ENCODE measurements at regions not wholly inside any gene's neighbourhood (a gene's known extent, or its start where the extent isn't known, plus 50 kb on each side); places are given as distances from the start of the nearest gene placed in this dataset.
A peak's percentile ranks its signal among the peaks of the same experiment; 100 is the strongest.

GRCh38 chr3:162769564-162769963 lies 1273.0 kb downstream of the OTOL1 start:
- CTCF ChIA-PET = no interaction called here
- intact Hi-C loops (cut with micrococcal nuclease) = no loop called here

DNA sequence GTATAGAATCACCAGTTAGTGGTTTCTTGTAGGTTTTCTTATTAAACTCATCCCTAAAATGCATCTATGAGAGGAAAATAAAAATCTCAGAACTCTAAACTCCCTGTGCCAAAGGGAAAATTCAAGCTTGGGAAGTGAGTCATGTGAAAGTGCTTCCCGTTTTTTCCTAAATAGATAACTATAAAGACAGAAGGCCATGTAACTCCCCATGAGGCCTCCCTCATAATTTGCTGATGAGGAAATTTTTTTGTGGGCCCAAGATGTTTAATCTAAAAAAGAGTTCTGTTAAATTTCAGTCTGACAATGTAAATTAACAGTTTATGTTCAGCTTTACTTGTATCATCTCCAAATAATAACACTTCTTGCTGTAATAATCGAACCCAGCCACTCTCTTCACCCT lies 1273.9 kb downstream of the OTOL1 start:
- Histone ChIP-seq H3K27ac (ENCODE audit: low read depth, low read length) (no peak overlapping the region), H3K9me2 (ENCODE audit: insufficient read depth) (no peaks in the 10 kb centered on the region), H3K4me3 (replicated peaks in 1 of 2; ENCODE audit: low read depth in 1 of 2, low read length in 2 of 2) (no peak overlapping the region), H2AFZ (ENCODE audit: low read depth, low read length, poor library complexity, severe bottlenecking) (no peak overlapping the region), H3K4me1 (ENCODE audit: control insufficient read depth in 1 of 2, insufficient read depth in 2 of 2, low read length in 2 of 2) (peaks cover 0 to 6% of the 10 kb centered on the region in 2 experiments; a peak in 1 of 4 replicates), H3K36me3 (ENCODE audit: control insufficient read depth in 1 of 2, insufficient read depth in 2 of 2, low read length in 2 of 2) (no peaks in the 10 kb centered on the region), H4K20me1 (ENCODE audit: insufficient read depth) (no peaks in the 10 kb centered on the region), H3K79me2 (ENCODE audit: insufficient read depth, low read length) (no peaks in the 10 kb centered on the region), H3K4me2 (ENCODE audit: low read length) (no peak overlapping the region), H3K27me3 (ENCODE audit: insufficient read depth, low read length) (no peaks in the 10 kb centered on the region), H3K9me3 (ENCODE audit: control insufficient read depth in 1 of 2, insufficient read depth in 1 of 2, low read depth in 1 of 2, low read length in 2 of 2) (no peaks in the 10 kb centered on the region), H3K9ac (ENCODE audit: low read length) (no peak overlapping the region)
- BruUV-seq (replicated peaks) = no TSS peak
- DNase-seq (ENCODE audit: low read depth, low spot score) (no peak), ATAC-seq (no peak)
- ChIA-PET POLR2A (no interaction called here), RAD21 (ENCODE audit: low non-redundant PET in 1 of 2, low total read pairs in 2 of 2, uncharacterized antibody in 2 of 2, unreplicated experiment in 2 of 2) (no interaction called here), CTCF (no interaction called here)
- intact Hi-C loops (cut with micrococcal nuclease) = no loop called here
- TF ChIP-seq CEBPB (IDR thresholded peaks at IDR 0.05; ENCODE audit: low read depth) (no peak), ZFX (IDR thresholded peaks at IDR 0.05) (no peak), SP1 (IDR thresholded peaks at IDR 0.05; ENCODE audit: low read depth) (no peak), FOSL1 (IDR thresholded peaks at IDR 0.05; ENCODE audit: low read depth) (no peak), ZNF274 (IDR thresholded peaks at IDR 0.05; ENCODE audit: low read depth, low read length) (no peak), RAD21 (IDR thresholded peaks at IDR 0.05; ENCODE audit: low read depth) (no peak), EZH2 (IDR thresholded peaks at IDR 0.05) (no peak), POLR2A (IDR thresholded peaks at IDR 0.05; ENCODE audit: borderline replicate concordance, extremely low read depth, insufficient read depth, insufficient read length) (no peak), YY1 (IDR thresholded peaks at IDR 0.05; ENCODE audit: extremely low read depth, insufficient replicate concordance, low read depth, low read length) (no peak), ELF1 (IDR thresholded peaks at IDR 0.05; ENCODE audit: borderline replicate concordance, low read depth) (no peak)
- TF ChIP-seq, protein P1, sequence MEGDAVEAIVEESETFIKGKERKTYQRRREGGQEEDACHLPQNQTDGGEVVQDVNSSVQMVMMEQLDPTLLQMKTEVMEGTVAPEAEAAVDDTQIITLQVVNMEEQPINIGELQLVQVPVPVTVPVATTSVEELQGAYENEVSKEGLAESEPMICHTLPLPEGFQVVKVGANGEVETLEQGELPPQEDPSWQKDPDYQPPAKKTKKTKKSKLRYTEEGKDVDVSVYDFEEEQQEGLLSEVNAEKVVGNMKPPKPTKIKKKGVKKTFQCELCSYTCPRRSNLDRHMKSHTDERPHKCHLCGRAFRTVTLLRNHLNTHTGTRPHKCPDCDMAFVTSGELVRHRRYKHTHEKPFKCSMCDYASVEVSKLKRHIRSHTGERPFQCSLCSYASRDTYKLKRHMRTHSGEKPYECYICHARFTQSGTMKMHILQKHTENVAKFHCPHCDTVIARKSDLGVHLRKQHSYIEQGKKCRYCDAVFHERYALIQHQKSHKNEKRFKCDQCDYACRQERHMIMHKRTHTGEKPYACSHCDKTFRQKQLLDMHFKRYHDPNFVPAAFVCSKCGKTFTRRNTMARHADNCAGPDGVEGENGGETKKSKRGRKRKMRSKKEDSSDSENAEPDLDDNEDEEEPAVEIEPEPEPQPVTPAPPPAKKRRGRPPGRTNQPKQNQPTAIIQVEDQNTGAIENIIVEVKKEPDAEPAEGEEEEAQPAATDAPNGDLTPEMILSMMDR (IDR thresholded peaks at IDR 0.05 in 2 of 3, conservative IDR thresholded peaks at IDR 0.05 in 1 of 3; ENCODE audit: borderline replicate concordance in 1 of 3, insufficient read depth in 1 of 3, low read depth in 2 of 3, low read length in 2 of 3) = no peak
- TF ChIP-seq, protein P2, sequence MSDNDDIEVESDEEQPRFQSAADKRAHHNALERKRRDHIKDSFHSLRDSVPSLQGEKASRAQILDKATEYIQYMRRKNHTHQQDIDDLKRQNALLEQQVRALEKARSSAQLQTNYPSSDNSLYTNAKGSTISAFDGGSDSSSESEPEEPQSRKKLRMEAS (IDR thresholded peaks at IDR 0.05) = no peak

More at GRCh38 chr3:162769564-162769963, 1273.0 kb downstream of the OTOL1 start:
- no peak for DNase-seq (ENCODE audit: low read depth, low spot score)
- Histone ChIP-seq H3K9me3 (ENCODE audit: control insufficient read depth in 1 of 2, insufficient read depth in 1 of 2, low read depth in 1 of 2, low read length in 2 of 2) (no peaks in the 10 kb centered on the region), H3K79me2 (ENCODE audit: insufficient read depth, low read length) (no peaks in the 10 kb centered on the region), H3K27ac (ENCODE audit: low read depth, low read length) (no peak overlapping the region), H3K27me3 (ENCODE audit: insufficient read depth, low read length) (no peaks in the 10 kb centered on the region), H3K4me3 (replicated peaks in 1 of 2; ENCODE audit: low read depth in 1 of 2, low read length in 2 of 2) (no peak overlapping the region), H3K4me2 (ENCODE audit: low read length) (no peak overlapping the region), H2AFZ (ENCODE audit: low read depth, low read length, poor library complexity, severe bottlenecking) (no peak overlapping the region), H3K9me2 (ENCODE audit: insufficient read depth) (no peaks in the 10 kb centered on the region), H3K36me3 (ENCODE audit: control insufficient read depth in 1 of 2, insufficient read depth in 2 of 2, low read length in 2 of 2) (no peaks in the 10 kb centered on the region), H4K20me1 (ENCODE audit: insufficient read depth) (no peaks in the 10 kb centered on the region), H3K9ac (ENCODE audit: low read length) (no peak overlapping the region), H3K4me1 (ENCODE audit: control insufficient read depth in 1 of 2, insufficient read depth in 2 of 2, low read length in 2 of 2) (peaks cover 0 to 6% of the 10 kb centered on the region in 2 experiments; a peak in 1 of 4 replicates)
- no peak for TF ChIP-seq RAD21 (IDR thresholded peaks at IDR 0.05; ENCODE audit: low read depth)
- TF ChIP-seq JUND (IDR thresholded peaks at IDR 0.05) = peak; percentile 38; the same call in 1 of the 2 replicates
- RAD21 ChIA-PET (ENCODE audit: low non-redundant PET in 1 of 2, low total read pairs in 2 of 2, uncharacterized antibody in 2 of 2, unreplicated experiment in 2 of 2) = no interaction called here
- POLR2A ChIA-PET = no interaction called here
- BruUV-seq (replicated peaks) = no TSS peak
- ATAC-seq = no peak

Data from HCT116 (cell line).